HG02938 (cell line): ENCODE measurements at regions not wholly inside any gene's neighbourhood (a gene's known extent, or its start where the extent isn't known, plus 50 kb on each side); places are given as distances from the start of the nearest gene placed in this dataset.
A peak's percentile ranks its signal among the peaks of the same experiment; 100 is the strongest.

Source experiments
- ATAC-seq: cut with Tn5 transposase; IDR thresholded peaks from one replicate; pipeline ENCODE4 v1.9.1; 2021; ENCODE audit warnings: mild to moderate bottlenecking, moderate library complexity; ENCODE audit not compliant: unreplicated experiment

- no peak for ATAC-seq
Observed at GRCh38 chr5:4855036-4855435, 285.1 kb upstream of the ADAMTS16 start.

DNA sequence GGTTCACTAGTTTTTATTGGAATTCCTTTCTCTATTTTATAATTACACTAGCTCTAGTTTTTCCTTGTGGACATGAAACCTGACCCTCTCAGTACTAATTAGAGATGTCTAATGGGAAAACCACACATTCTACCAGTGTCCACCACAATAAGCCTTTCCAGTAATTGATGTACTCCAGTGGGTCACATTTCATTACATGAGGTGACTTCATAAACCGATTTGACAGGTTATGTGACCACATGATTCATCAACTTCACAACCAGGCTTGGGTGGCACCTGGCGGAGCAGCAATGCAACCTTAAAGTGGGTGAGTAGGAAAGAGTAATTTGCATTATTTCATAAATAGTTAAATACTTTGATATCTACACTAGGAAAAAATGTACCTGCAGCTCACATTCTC lies 284.2 kb upstream of the ADAMTS16 start:
- ATAC-seq: no peak

DNA sequence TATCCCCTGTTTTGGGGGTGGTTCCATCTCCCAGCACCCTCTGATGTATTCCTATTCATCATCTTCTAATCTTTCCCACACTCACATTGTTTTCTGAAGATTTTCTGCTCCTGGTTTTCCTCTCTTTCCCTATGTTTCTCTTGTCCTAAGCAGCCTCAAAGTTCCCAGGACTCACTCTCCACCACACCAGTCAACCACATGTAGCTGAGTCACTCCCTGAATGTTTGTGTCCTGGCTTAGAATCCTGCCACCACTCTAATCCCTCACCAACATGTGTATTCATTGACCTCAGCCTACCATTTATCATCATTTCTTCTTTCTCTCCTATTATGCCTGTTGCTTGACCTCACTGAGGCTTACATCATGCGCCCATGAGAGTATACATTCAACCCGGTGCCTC lies 282.4 kb upstream of the ADAMTS16 start:
- ATAC-seq: no peak

GRCh38 chr5:4859500-4860235 lies 280.5 kb upstream of the ADAMTS16 start:
- ATAC-seq: no peak

GRCh38 chr5:4860631-4861030 lies 279.5 kb upstream of the ADAMTS16 start:
- ATAC-seq: no peak

- no peak for ATAC-seq
Observed at GRCh38 chr5:4862500-4862899, 277.6 kb upstream of the ADAMTS16 start.

- no peak for ATAC-seq
Observed at GRCh38 chr5:4866131-4866659, 273.9 kb upstream of the ADAMTS16 start.

DNA sequence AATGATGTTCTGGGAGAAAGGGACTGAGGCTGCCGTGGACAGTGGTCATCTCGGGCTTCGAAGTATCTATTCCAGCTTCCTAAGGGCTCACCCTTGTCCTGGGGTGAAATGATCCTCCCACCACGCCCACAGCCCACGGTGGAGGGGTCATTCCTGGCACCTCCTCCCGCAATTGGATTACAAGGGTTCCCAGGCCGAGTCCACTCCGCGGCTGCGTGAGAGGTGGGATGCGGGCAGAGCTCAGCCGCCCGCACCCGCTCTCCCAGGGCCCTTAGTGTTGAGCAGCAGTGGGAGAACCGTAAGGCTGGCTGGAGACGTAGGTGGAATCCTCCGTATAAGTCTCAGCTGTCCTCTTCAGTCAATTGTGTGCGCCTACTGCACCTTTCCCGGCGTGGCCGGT lies 273.3 kb upstream of the ADAMTS16 start:
- no peak for ATAC-seq

DNA sequence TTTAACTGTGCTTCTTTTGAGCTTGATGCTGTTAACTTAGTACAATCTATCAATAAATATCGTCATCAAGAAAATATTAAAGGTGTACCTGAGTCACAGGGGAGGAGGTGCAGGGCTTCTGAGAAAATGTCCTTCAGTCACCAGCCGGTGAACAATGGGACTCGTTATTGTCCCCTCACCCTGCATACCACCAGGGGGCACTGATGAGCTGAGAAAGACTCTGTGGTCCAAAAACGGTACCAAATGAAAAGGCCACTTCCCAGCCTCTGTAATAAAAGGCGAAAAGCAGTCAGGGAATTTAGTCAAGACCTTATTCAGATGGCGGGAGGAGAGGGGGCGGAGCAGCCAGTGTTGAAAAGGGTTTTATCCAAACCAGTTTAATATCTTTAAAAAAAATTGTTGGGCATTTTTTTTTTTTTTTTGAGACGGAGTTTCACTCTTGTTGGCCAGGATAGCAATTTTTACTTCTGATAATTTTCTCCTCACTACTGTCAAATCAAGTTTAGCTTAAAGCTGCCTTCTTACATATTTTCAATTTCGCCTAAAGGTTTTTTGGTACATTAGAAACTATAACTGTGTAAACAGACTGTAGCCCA lies 271.9 kb upstream of the ADAMTS16 start:
- peak; percentile 75 for ATAC-seq

DNA sequence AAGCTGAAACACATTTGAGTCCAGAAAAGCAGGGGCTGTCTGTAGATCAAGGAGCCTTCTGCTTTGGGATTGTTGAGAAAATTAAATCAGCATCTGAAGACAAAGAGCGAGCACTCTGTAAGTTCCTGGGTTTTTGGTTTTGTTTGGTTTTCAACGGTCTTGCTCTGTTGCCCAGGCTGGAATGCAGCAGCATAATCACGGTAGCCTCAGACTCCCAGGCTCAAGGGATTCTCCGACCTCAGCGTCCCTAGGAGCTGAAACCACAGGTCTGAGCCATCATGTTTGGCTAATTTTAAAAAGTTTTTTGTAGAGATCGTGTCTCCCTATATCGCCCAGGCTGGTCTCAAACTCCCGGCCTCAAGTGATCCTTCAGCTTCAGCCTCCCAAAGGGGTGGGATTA lies 266.5 kb upstream of the ADAMTS16 start:
- ATAC-seq: no peak

GRCh38 chr5:4874097-4874496 lies 266.0 kb upstream of the ADAMTS16 start:
- no peak for ATAC-seq

DNA sequence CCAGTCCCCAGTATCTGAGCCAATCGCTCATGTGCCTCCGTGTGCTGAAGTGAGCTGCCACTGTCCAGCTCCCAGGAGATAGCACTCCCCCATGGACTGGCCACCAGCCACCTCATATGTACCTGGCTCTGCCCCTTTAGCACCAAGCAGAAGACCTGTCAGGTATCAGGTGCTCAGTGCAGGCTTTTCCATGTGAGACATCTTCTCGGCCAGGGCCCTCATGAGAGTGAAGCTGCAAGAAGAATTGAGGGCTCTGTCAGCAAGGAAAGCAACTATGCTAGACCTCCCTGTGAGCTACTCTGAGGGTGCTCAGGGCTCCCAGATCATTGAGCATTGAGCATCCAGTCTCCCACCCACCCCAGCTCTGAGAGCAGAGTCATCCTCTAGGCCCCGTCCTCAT lies 264.2 kb upstream of the ADAMTS16 start:
- no peak for ATAC-seq

GRCh38 chr5:4876804-4877203 lies 263.3 kb upstream of the ADAMTS16 start:
- ATAC-seq: no peak

- ATAC-seq: no peak
Observed at GRCh38 chr5:4877579-4877978, 262.6 kb upstream of the ADAMTS16 start.

DNA sequence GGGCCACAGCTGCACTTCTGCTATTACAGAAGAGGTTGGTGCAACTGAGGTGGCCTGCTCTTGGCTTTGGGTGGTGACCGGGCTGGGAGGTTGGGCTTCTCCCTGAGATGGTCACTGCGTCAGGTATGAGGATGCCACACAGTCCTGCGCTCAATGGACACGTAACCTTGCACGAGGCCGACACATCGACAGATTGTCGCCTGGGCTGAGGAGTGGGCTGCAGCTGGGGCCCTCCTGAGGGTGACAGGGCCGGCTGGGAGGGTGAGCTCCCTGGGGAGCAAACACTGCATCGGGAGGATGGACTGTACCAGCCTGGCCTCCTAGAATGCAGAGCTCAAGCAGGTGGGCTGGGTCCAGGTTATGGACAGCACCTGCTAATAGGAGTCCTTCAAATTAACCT lies 261.1 kb upstream of the ADAMTS16 start:
- ATAC-seq: no peak

GRCh38 chr5:4879693-4880303 lies 260.3 kb upstream of the ADAMTS16 start:
- peak; percentile 76 for ATAC-seq

DNA sequence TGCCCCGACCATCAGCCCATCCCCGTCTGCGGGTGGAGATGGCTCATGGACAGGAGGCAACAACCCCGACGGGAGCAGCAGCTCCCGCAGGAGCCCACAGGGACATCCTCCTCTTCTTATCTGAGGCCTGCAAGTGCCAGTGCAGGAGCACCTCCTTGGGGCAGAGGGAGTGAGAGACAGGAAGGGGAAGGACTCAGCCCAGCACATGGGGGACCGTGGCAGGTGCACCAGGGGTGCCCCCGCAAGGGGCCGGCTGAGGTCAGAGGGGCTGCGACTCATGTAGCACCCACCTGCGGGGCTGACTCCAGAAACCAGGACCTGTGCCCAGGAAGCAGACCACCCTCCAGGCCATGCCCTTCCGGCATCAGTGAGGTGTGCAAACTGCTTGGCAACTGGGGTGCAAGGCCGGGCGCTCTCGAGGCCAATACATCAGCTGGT lies 259.8 kb upstream of the ADAMTS16 start:
- ATAC-seq: no peak

- ATAC-seq: no peak
Observed at GRCh38 chr5:4881366-4882002, 258.6 kb upstream of the ADAMTS16 start.

GRCh38 chr5:4882186-4882585 lies 257.9 kb upstream of the ADAMTS16 start:
- ATAC-seq: no peak

DNA sequence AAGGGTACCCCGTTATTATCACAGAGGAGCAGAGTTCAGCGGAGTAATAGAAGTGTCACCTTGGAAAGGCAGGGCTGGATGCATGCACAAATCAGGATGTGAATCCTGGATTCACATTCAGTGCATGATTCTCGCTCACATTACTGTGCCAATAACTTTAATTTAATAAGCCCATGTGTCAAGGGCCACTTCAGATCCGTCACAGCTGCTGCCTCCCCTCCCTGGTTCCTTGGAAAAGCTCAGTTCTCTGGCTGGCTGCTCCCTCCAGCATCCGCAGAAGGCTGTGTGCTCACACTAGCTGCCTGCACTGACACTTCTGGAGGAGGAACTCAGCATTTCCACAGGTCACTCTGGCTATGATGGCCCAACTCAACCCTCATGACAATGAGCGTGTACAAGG lies 256.8 kb upstream of the ADAMTS16 start:
- no peak for ATAC-seq

DNA sequence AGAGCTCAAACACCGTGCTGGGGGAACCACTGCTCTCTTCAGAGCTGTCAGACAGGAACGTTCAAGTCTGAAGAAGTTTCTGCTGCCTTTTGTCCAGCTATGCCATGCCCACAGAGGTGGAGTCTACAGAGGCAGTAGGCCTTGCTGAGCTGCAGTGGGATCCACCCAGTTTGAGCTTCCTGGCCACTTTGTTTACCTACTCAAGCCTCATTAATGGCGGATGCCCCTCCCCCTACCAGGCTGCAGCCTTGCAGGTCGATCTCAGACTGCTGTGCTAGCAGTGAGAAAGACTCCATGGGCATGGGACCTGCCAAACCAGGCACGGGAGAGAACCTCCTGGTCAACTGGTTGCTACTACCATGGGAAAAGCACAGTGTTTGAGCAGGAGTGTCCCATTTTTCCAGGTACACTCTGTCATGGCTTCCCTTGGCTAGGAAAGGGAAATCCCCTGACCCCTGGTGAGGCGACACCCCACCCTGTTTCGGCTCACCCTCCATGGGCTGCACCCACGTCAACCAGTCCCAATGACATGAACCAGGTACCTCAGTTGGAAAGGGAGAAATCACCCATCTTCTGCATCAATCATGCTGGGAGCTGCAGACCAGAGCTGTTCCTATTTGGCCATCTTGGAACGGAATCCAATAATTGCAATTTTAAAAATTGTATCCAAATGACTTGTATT lies 246.9 kb upstream of the ADAMTS16 start:
- ATAC-seq: no peak
